Effector CD4-positive, alpha-beta T cell (primary cell): ENCODE measurements at regions not wholly inside any gene's neighbourhood (a gene's known extent, or its start where the extent isn't known, plus 50 kb on each side); places are given as distances from the start of the nearest gene placed in this dataset.

Source experiments
- DNase-seq: peaks from one replicate; pipeline ENCODE4 v3.0.0-alpha.2; 2020

- DNase-seq = no peak
These were observed 347.8 kb upstream of the B3GAT1 start for GRCh38 chr11:134759855-134760254.

GRCh38 chr11:134759274-134759673 lies 347.2 kb upstream of the B3GAT1 start:
- DNase-seq = no peak

DNA sequence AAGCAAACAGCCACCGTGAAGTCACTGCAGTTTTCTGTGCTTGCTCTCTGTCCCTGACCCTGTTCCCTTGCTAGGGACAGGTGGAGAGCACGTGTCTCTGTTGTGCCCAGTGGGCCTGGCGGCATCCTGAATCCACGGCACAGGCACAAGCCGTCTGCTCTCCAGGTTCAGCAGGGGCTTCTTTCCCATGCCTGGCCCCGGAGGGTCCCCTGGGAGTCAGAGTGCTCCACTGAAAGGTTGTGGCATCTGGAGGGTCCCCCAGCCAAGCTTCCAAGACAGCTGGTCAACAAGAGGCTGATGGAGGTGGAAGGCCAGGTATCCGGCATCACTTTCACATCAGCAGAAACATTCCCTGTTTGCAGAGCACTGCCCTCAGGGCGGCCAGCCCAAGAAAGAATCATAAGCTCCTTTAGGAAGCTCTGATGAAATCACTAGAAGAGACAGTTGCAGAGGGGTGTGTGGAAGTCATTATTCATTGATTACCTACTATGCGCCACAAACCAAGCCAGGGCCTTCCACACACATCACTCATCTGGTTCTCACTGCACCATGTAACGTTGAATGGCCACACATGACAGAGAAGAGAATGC lies 346.4 kb upstream of the B3GAT1 start:
- no peak for DNase-seq

- no peak for DNase-seq
These were observed 345.6 kb upstream of the B3GAT1 start for GRCh38 chr11:134757633-134758032.

- DNase-seq = no peak
These were observed 344.9 kb upstream of the B3GAT1 start for GRCh38 chr11:134756811-134757540.

GRCh38 chr11:134755535-134755934 lies 343.5 kb upstream of the B3GAT1 start:
- no peak for DNase-seq

- no peak for DNase-seq
These were observed 342.6 kb upstream of the B3GAT1 start for GRCh38 chr11:134754521-134755198.

GRCh38 chr11:134753771-134754520 lies 341.9 kb upstream of the B3GAT1 start:
- DNase-seq = no peak

GRCh38 chr11:134752964-134753770 lies 341.1 kb upstream of the B3GAT1 start:
- no peak for DNase-seq

- no peak for DNase-seq
These were observed 340.5 kb upstream of the B3GAT1 start for GRCh38 chr11:134752526-134752925.

GRCh38 chr11:134751766-134752165 lies 339.7 kb upstream of the B3GAT1 start:
- no peak for DNase-seq

- no peak for DNase-seq
These were observed 339.1 kb upstream of the B3GAT1 start for GRCh38 chr11:134751031-134751585.

DNA sequence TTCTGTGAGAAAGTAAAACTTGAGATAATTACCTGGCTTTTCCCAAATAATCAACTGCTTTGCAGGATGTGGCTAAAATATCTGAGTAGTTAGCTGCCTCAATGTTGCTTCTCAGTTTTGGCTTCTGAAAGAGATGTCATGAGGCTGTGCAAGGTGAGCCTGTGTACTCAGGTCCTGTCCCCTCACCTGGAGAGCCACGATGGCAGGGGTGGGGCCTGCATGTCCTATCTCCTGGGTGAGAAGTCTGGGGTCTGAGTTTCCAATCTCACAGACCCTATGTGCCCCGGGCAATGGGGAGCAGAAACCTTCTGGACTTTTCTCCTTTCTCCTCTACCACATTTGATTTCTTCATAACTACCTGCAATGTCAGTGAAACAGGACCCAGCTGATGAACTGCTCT lies 338.6 kb upstream of the B3GAT1 start:
- no peak for DNase-seq

GRCh38 chr11:134749040-134749839 lies 337.2 kb upstream of the B3GAT1 start:
- DNase-seq = no peak

DNA sequence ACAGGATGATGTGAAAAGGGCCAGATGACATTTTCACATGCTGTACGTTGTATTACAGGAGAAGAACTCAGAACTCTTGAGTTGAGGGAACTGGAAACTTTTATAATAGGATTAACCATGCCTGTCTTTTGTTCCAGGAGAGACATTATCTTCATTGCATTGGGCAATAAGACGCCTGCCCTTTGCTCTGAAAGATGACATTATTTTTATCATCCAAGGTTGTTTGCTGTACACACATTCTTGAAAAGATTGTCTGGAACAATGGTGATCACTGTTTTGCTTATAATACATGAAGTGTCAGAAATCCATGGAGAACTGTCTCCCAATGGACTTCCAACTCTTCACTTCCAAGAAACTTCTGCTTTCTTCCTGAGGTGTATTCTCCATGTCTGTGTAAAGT lies 334.6 kb upstream of the B3GAT1 start:
- no peak for DNase-seq

DNA sequence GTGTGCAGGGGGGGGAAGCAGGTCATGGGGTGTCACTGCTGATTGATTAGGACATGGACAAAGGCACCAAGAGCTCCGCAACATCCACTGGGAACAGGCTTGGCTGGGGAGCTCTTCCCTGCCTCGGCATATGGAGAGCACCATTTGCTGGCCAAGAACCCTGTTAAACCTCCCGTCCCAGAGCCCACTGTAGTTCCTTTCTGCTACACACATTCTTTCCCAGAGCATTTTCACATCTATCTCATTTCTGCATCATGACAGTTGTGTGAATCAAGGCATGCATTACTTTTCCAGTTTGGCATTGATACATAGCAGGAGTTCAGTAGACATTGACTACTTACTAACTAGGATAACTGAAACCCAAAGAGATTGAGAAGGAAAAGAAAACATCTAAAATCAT lies 333.4 kb upstream of the B3GAT1 start:
- no peak for DNase-seq

DNA sequence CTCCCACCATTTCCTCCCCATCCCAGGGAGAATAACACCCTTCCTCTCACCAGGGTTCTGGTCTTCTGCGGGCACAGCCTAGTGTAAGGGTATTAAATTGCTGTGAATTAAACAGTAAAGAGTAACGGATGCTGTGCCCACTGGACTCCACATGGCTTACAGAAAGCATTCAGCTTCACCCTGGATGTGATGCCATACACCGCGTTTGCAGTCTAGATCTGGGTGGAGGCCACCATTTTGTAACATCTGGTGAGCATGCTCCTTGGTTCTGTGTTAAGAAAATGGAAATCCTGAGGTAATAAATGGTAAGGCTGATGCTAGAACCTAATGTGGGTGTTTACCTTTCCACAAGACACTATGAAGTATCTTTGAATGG lies 331.8 kb upstream of the B3GAT1 start:
- no peak for DNase-seq

DNA sequence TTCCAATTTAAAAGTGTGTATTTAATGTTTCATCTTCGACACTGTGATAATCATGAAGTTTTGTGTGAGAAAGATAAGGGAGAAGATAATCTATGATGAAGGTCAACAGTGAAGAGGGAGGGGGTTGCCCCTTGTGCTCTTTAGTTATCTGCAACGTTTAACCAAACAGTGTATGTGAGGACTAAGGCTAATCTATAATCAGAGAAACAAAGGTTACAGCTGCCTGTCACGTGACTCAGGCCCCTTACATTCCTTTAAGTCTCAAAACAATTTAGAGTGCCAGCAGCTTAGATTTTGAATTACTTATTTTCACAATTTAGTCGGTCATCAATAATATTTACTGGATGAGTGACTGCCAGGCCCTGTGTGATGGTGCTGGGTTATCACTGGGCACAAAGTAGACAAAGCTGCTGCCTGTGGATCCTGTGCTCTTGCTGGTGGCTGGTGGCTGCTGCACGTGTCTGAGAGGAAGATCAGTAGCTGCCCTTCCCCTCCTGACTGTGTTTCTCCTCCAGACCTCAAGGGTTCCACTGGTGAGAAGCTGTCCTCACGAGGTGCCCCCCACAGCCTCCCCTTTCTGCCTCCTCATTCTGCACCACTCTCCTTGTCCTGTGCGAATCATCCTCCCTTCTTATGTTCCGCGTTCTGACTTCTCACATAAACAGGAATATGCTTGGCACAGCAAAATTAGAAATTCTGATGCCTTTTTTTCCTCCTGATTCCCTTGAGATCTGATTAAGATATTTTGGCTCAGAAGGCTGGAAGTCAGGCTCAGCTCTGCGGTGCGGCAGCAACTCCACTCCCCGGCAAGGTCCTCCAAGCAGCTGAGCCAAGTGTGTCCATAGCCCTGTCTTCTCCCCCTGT lies 331.1 kb upstream of the B3GAT1 start:
- no peak for DNase-seq

DNA sequence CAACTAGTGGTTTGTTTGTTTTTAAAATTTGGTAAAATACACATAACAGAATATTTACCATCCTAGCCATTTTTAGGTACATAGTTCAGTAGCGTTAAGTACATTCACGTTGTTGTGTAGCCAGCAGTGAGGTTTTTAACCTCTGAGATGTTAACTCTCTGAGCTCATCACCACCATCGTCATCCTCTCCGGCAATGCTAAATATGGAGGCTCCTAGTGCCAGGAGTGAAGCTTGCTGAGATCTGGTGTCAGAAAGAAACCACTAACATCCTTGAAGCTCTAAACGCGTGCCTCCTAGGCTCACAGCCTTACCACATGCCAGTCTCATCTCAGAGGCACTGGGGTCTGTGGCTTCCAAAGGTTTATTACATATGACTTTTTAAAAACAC lies 330.2 kb upstream of the B3GAT1 start:
- DNase-seq = no peak

DNA sequence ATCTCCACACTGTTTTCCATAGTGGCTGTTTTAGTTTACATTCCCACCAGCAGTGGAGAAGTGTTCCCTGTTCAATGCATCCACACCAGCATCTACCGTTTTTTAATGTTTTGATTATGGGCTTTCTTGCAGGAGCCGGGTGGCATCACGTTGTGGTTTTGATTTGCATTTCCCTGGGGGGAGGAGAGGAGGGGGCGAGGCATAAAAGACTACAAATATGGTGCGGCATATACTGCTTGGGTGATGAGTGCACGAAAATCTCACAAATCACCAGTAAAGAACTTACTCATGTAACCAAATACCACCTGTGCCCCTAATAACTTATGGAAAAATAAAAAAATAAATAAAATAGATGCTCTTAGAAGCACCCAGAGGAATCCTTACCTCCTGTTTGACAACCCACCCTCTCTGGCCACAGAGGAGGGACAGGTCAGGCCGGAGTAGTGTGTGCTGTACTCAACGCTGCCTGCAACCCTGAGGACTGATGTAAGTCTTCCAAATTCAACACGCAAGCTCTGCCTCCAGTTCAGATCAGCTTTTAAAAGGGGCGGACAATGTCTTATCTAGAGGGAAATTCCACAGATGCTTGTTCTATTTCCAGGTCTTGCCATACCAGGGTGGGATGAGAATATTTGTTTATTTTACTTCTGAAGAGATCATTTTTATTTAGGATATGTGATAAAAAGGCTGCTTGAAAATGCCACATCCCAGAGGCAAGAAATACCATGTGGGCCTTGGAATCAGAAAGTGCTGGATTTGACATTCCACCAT lies 329.6 kb upstream of the B3GAT1 start:
- no peak for DNase-seq
